ENCODE measurements at regions not wholly inside any gene's neighbourhood (a gene's known extent, or its start where the extent isn't known, plus 50 kb on each side); places are given as distances from the start of the nearest gene placed in this dataset.

DNA sequence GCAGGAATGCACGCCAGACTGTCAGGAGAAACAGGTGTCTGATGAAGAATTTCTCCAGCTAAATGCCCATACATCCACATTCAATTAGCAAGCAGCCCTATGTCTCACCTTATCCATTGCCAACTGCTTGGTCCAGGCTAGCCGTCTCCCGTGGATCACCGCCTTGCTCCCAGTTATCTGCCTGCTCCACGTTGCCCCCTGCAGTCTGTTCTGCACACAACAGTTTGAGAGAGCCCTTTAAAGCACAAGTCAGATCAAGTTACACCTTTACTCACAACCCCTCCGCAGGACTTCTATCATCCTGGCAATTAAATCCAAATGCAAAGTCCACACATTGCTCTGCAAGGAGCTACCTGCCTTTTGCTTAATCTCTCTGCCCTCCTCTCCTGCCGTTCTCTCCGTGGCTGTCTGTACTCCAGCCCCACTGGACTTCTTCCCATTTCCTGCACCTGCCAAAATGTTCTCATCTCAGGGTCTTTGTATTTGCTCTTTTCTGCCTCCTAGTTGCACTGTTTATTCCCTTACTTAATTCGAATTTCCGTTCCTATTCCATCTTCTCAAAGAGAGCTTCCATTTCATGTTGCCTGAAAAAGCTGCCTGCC lies 185.3 kb upstream of the LARGE1 start:
- DNase-seq (ENCODE audit: low spot score in 2 of 2) (peak in 1 of 2 donors; percentile 39), ATAC-seq (no peak)
- peaks cover 0 to 15% of the 10 kb centered on the region in 2 donors for H3K9me3 Mint-ChIP-seq
- no peak overlapping the region for H3K27ac Mint-ChIP-seq
- peaks cover 0 to 3% of the 10 kb centered on the region in 2 donors for H3K36me3 Mint-ChIP-seq

DNA sequence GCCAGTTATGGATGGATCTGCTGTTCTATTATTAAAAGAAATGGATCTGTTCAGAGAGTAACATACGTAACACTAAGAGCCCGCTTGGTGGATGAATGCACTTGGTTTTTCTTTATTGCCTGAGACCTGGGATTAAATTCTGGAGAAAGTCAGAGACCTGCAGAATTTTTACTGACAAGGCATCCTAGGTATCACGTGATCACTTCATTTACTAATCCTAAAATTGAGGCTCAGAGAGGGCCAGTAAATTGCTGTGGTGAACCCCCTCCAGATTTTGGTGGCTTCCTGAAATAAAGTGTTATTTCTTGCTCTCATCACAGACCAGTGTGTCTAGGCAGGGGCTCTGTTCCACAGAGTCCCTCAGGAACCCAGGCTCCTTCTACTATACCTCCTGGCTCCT lies 187.9 kb upstream of the LARGE1 start:
- DNase-seq (ENCODE audit: low spot score in 2 of 2), result no peak
- peaks cover 0 to 7% of the 10 kb centered on the region in 2 donors for H3K9me3 Mint-ChIP-seq
- no peaks in the 10 kb centered on the region for H3K36me3 Mint-ChIP-seq
- ATAC-seq, result no peak
- no peak overlapping the region for H3K27ac Mint-ChIP-seq

DNA sequence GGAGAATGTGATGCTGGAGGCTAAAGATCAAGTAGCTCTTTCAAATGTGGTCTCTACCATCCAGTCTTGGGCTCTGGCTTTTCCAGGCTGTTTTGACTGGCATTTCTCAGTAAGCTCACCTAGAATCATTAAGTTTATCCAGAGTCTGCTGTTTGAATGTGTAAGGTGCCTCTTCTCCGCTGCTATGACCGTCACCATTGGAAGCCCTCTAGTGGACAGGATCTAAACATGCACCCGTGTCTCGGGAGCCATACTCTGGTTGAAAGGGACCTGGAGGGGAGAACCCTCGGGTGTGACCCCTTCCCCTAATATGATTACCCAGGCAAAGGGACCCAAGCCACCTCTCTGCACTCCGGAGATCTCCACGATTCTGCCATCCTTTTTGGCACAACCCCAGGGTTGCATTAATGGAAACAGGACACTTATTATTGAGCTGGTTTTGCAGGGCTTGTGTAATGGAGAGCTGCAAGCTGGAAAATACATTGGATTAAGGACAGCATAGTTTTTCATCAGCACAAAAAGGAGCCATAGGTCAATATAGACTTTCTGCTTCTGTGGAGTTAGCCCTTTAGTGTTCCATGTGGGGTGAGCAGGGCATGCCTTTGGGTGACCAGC lies 191.0 kb upstream of the LARGE1 start:
- H3K36me3 Mint-ChIP-seq, result no peaks in the 10 kb centered on the region
- H3K9me3 Mint-ChIP-seq, result peaks cover 0 to 3% of the 10 kb centered on the region in 2 donors
- no peak overlapping the region for H3K27ac Mint-ChIP-seq
- peak in 1 of 2 donors; percentile 7 for DNase-seq (ENCODE audit: low spot score in 2 of 2)
- peak in 1 of 2 donors; percentile 53 for ATAC-seq

DNA sequence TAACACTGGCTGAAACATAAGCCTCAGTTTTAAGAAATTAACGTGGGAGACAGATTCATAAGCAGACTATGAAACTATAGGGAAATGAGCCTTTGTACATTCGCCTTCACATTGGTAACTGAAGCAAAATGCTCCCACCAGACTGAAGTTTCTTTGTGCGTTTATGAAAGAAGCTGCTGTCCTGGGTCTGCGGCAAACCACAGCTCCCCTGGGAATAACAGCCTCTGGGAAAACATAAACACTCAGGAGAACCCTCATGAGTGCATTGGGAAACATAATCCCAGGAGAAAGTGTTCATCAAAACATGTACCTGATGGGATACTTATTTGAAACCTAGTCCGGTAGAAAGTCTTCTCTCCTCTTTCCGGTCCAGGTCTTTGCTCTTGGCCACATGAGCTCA lies 193.1 kb upstream of the LARGE1 start:
- Mint-ChIP-seq H3K9me3 (peaks cover 0 to 3% of the 10 kb centered on the region in 2 donors), H3K36me3 (no peaks in the 10 kb centered on the region), H3K27ac (no peak overlapping the region)
- ATAC-seq (no peak), DNase-seq (ENCODE audit: low spot score in 2 of 2) (no peak)

DNA sequence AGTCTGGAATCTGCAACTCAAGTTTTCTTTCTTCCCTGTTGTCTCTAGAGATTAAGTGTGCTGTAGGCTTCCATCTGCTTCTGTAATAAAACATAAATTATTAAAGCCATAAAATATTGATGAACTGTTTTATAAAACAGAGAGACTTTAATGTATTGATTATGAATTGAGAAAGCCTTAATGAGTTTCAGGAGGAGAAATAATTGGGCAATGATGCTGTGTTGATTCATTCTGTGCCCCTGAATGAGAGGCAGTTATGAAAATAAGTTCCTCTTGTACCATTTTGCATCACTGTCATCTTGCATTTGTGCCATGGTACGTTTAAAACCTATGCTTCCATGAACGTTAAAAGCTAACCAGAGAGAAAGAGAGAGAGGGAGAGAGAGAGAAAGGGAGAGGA lies 194.1 kb upstream of the LARGE1 start:
- Mint-ChIP-seq H3K9me3 (peaks cover 0 to 2% of the 10 kb centered on the region in 2 donors), H3K27ac (no peak overlapping the region), H3K36me3 (no peaks in the 10 kb centered on the region)
- ATAC-seq (no peak), DNase-seq (ENCODE audit: low spot score in 2 of 2) (no peak)

DNA sequence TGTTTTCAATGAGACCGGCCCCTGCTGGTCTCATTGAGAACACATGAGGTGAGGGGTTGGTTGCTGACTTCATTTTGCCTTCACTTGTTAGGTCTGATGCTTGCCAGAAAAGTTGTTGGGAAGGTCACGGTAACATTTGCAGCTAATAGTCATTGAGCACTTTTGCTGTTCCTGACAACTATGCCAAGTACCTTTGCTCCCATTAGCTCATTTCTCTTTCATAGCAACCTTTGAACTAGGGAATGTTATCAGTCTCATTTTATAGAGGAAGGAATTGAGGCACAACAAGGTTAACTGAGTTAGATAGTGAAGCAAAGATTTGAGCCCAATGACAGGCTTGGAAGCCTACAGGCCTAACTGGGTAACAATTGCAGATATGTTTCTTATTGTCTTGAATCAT lies 195.4 kb upstream of the LARGE1 start:
- H3K9me3 Mint-ChIP-seq, result peaks cover 0 to 3% of the 10 kb centered on the region in 2 donors
- ATAC-seq (no peak), DNase-seq (ENCODE audit: low spot score in 2 of 2) (no peak)
- H3K36me3 Mint-ChIP-seq, result no peaks in the 10 kb centered on the region
- no peak overlapping the region for H3K27ac Mint-ChIP-seq

DNA sequence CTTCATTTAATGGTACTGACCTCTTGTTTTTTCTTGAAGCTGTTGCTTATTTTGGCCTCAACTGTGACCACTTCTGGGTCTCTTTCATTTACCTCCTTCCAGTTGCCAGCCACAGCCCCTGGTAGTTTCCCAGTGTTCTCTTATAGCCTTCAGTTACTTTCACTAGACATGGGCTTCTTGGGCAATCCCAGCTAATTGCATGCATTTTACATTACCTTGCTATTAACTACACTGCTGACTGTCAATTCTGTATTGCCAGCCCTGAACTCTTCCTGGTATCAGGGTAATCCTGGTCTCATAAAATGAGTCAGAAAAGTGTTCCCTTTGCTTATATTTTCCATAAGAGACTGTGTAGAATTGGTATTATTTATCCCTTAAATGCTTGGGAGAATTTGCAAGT lies 195.8 kb upstream of the LARGE1 start:
- ATAC-seq (no peak), DNase-seq (ENCODE audit: low spot score in 2 of 2) (no peak)
- Mint-ChIP-seq H3K36me3 (no peaks in the 10 kb centered on the region), H3K27ac (no peak overlapping the region), H3K9me3 (peaks cover 0 to 3% of the 10 kb centered on the region in 2 donors)

DNA sequence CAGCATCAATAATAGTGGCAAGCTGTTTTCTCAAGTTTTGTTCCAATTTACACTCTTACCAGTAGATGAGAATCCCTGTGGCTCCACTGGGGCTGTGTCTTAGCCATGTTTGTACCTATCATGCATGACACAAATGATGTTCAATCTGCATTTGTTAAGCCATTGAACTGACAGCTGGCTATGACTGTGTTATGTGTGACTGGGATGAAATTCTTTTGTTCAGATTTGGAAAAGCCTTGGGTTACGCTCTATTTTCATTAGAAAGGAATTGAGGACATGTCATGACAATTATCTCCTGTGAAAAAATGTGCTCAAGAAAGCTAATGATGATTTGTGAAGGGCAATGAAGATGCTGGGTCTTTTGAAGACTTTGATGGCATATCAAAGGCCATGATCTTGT lies 201.8 kb upstream of the LARGE1 start:
- ATAC-seq, result no peak
- no peak for DNase-seq (ENCODE audit: low spot score in 2 of 2)
- Mint-ChIP-seq H3K9me3 (peaks cover 0 to 3% of the 10 kb centered on the region in 2 donors), H3K36me3 (no peaks in the 10 kb centered on the region), H3K27ac (no peak overlapping the region)

DNA sequence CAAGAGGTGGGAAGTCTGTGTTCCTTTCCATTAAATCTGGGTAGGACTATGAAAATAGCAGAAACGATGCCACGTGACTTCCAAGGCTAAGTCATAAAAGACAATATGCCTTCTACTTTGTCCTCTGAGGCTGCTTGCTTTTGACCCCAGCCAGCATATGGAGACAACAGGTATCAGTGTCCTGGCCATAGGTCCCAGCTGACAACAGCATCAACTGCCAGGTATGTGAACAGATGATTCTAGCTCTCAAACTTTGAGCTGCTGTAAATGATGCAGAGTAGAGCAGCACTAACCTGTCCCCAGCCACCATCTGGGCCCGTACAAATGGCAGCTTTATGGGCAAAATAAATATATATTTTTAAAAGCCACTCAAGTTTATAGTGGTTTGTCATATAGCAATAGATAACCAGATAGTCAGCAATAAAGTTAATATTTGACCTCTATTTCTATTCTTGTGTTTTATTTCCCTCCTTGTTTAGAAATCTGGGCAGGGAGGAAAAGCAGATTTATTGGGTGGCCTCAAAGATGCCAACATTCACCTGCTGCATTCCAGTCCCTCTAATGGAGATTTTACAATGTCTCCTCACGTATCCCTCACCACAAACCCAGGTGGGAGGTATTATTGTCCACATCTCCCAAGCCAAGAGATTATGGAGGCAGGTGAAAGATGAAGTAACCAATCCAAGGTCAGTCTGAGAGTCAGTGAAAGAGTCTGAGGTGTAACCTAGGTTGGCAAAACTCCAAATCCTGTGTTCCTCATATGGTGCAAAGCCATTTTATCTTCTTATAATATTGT lies 209.6 kb upstream of the LARGE1 start:
- Mint-ChIP-seq H3K36me3 (no peaks in the 10 kb centered on the region), H3K9me3 (peaks cover 0 to 3% of the 10 kb centered on the region in 2 donors), H3K27ac (no peak overlapping the region)
- DNase-seq (ENCODE audit: low spot score in 2 of 2), result no peak
- no peak for ATAC-seq

DNA sequence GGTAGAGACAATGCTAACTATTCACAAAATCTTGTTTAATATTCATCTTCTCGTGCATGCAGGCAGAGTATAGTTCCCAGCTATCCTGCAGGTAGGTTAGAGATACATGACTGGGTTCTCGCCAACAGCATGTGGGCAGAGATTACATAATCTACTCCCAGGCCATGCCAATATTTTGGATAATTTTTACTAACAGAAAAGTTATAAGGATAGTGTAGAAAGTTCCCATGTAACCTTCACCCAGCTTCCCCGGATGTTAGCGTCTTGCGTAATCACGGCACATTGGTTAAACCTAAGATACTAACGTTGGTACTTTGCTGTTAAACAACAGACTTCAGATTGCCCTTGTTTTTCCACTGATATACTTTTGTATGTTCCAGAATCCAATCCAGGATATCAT lies 215.5 kb upstream of the LARGE1 start:
- Mint-ChIP-seq H3K9me3 (peaks cover 3 to 4% of the 10 kb centered on the region in 2 donors), H3K27ac (no peak overlapping the region), H3K36me3 (no peaks in the 10 kb centered on the region)
- DNase-seq (ENCODE audit: low spot score in 2 of 2) (no peak), ATAC-seq (no peak)

DNA sequence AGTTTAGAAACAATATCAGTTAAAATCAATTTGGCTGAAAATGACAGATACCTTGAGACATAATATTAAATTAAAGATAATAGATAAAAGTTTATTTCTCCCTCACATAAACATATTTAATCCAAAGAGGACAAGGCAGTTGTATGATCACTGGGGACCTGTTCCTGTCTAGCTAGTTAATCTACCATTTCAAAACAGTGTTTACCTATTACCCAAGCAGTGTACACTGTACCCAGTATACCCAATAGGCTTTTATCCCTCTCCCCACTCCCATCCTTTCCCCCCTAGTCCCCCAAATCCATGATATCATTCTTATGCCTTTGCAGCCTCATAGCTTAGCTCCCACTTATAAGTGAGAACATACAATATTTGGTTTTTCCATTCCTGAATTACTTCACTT lies 229.7 kb upstream of the LARGE1 start:
- peaks cover 17 to 22% of the 10 kb centered on the region in 2 donors for H3K9me3 Mint-ChIP-seq
- DNase-seq (ENCODE audit: low spot score in 2 of 2), result no peak

DNA sequence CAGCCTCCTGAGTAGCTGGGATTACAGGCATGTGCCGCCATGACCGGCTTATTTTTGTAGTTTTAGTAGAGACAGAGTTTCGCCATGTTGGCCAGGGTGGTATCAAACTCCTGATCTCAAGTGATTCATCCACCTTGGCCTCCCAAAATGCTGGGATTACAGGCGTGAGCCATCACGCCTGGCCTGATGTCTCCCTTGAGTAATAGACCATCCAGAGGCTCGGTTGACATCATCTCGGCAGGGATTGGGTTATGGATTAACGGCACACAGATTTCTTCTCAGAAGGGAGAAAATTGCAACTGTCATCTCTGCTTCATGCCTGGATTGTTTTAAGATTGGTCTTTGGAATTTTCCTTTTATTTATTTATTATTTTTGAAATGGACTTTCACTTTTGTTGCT lies 239.2 kb upstream of the LARGE1 start:
- H3K9me3 Mint-ChIP-seq, result peaks cover 0 to 15% of the 10 kb centered on the region in 2 donors
- H3K27ac Mint-ChIP-seq, result no peak overlapping the region
- DNase-seq (ENCODE audit: low spot score in 2 of 2) (no peak), ATAC-seq (no peak)
- peaks cover 0 to 4% of the 10 kb centered on the region in 2 donors for H3K36me3 Mint-ChIP-seq

More for the DNA sequence above, 229.7 kb upstream of the LARGE1 start:
- peaks cover 5 to 22% of the 10 kb centered on the region in 2 donors for H3K36me3 Mint-ChIP-seq
- ATAC-seq, result no peak
- no peak overlapping the region for H3K27ac Mint-ChIP-seq

DNA sequence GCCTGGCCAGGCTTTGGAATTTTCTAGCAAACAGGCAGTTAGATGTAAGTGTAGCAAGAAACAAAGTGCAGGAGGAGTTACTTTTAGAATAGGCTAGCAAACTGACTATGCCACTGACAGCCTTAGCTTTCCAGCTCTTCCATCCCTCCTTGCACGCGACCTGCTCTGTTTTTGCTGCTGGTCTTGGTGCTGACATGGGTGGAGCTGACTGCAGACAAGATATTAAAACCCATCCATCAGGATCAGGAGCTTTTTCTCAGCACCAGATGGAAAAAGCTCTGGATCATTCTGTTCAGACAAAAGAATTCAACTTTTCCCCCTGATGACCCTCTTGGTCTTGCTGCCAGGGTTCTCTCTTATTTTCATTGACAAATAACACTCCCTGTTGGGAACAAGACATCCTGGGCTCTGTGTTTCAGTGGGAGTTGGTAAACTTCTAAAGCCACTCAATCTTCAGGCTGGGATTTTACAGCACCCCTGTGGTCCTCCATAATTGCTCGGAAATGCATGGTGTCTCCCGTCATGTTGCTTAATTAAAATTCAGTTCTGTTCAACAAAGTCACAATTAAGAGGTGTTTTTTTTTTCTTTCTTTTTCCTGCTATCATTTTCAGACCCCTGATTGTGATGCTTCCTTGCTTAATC lies 240.0 kb upstream of the LARGE1 start:
- peaks cover 0 to 4% of the 10 kb centered on the region in 2 donors for H3K36me3 Mint-ChIP-seq
- ATAC-seq, result no peak
- no peak overlapping the region for H3K27ac Mint-ChIP-seq
- H3K9me3 Mint-ChIP-seq, result peaks cover 0 to 15% of the 10 kb centered on the region in 2 donors
- no peak for DNase-seq (ENCODE audit: low spot score in 2 of 2)

DNA sequence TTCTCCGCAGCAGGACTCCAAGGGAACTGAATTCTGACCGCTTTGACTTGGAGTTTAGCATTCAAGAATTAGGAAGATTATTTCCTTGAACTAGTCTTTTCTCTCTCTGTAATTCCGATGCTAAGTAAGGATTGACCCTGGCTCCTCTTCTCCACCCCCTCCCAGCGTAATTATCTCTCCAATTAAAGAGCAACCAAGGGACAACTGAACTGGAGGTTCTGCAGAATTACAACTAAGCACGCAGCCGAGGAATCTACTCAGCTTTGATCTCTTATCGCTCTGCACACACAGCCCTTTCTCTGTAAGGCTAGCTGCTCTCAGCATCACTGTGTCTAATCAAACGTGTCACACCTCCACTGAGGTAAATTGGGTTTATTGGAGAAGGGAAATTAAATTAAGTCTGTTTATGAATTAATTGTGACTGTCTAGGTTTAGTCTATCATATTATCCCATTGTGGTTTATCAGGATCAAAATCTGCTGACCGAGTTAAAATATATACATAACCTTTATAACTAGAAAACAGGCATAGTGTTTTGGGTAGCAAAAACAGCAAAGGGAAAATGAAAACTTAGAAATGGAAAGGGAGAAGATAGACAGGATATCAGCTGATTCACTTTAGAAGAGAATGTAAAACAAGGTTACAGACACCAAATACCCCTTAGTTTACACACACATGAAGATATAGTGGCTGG lies 241.3 kb upstream of the LARGE1 start:
- Mint-ChIP-seq H3K27ac (no peak overlapping the region), H3K9me3 (peaks cover 0 to 15% of the 10 kb centered on the region in 2 donors), H3K36me3 (peaks cover 0 to 4% of the 10 kb centered on the region in 2 donors)
- ATAC-seq (no peak), DNase-seq (ENCODE audit: low spot score in 2 of 2) (no peak)

DNA sequence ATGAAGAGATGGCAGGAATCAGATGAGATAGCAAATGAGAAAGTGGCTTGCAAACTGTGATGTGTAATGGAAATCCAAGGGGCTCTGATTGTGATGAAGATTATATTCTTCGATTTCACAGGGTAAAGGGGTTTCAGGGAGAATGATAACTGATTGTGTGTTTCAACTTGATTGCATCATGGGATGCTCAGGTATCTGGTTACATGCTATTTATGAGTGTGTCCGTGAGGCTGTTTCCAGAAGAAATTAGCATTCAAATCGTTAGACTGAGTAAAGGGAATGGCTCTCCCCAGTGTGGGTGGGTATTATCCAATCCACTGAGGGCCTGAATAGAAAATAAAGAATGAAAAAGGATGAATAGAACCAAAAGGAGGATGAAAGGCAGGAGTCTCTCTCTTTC lies 278.7 kb upstream of the LARGE1 start:
- ATAC-seq (no peak), DNase-seq (ENCODE audit: low spot score in 2 of 2) (no peak)
- Mint-ChIP-seq H3K36me3 (no peaks in the 10 kb centered on the region), H3K9me3 (peaks cover 0 to 9% of the 10 kb centered on the region in 2 donors), H3K27ac (no peak overlapping the region)

DNA sequence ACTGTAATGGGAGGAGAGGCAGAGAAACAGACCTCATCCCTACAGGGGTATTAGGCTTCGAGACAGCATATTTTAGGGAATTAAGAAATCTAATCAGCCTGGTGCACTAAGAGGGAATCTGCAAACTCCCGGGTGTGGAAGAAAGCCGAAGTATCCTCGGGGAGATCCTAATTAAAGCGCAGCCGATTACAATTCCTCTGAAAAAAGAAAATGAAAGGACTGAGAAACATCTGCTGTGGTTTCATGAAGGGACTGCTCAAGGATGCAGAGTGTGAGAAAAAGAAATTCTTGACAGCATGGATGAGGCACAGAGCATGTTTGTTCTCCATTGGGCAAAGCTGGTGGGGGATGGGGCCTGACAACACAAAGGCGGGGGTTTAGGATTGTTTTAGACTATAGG lies 290.0 kb upstream of the LARGE1 start:
- H3K36me3 Mint-ChIP-seq, result no peaks in the 10 kb centered on the region
- DNase-seq (ENCODE audit: low spot score in 2 of 2) (no peak), ATAC-seq (no peak)
- no peak overlapping the region for H3K27ac Mint-ChIP-seq
- peaks cover 5 to 10% of the 10 kb centered on the region in 2 donors for H3K9me3 Mint-ChIP-seq
